Activated naive CD4-positive, alpha-beta T cell treated with anti-CD3 and anti-CD28 coated beads, Interleukin-2, amount 10 ng/mL, durations not matched to agents 7 days and 5 days (primary cell): ENCODE measurements at regions not wholly inside any gene's neighbourhood (a gene's known extent, or its start where the extent isn't known, plus 50 kb on each side); places are given as distances from the start of the nearest gene placed in this dataset.

ENCODE experiments used
- CTCF ChIA-PET: fragments of 350-600 bp; sonication (Branson Sonifier 250); formaldehyde crosslinking; loops from one replicate; lab custom pipeline; 2021; ENCODE audit warnings: antibody characterized with exemption; lab: Charles Lee
- DNase-seq: peaks from one replicate; pipeline ENCODE4 v3.0.0-alpha.2; 2020
- H3K27ac Mint-ChIP-seq: one replicate; pipeline ENCODE4 v1.8.0; 2021; ENCODE audit warnings: mild to moderate bottlenecking, moderate library complexity, mixed read lengths
- H3K27me3 Mint-ChIP-seq: one replicate; pipeline ENCODE4 v1.8.0; 2021; ENCODE audit warnings: mild to moderate bottlenecking, mixed read lengths
- H3K36me3 Mint-ChIP-seq: one replicate; pipeline ENCODE4 v1.8.0; 2021; ENCODE audit warnings: mixed read lengths
- H3K4me1 Mint-ChIP-seq: one replicate; pipeline ENCODE4 v1.8.0; 2021; ENCODE audit warnings: mixed read lengths
- H3K4me3 Mint-ChIP-seq: one replicate; pipeline ENCODE4 v1.8.0; 2021; ENCODE audit warnings: mild to moderate bottlenecking, moderate library complexity, mixed read lengths
- H3K9me3 Mint-ChIP-seq: one replicate; pipeline ENCODE4 v1.8.0; 2021; ENCODE audit warnings: mixed read lengths

GRCh38 chr21:45592208-45592619, 50.0 kb upstream of the SLC19A1 start:
- peaks cover 17% of the 10 kb centered on the region for H3K27me3 Mint-ChIP-seq
- no peaks in the 10 kb centered on the region for H3K36me3 Mint-ChIP-seq
- peak; percentile 86 for DNase-seq
- CTCF ChIA-PET: interaction anchor here (0.8 to 1.2 kb wide), 3 partner anchors 38 to 114 kb away, joined by 3 to 4 read pairs (median 3); no protein-coding TSS in a partner anchor
- peaks cover 10% of the 10 kb centered on the region for H3K9me3 Mint-ChIP-seq
- no peak overlapping the region for H3K4me3 Mint-ChIP-seq
- peaks cover 18% of the 10 kb centered on the region for H3K4me1 Mint-ChIP-seq
- H3K27ac Mint-ChIP-seq: no peak overlapping the region

- no peak for DNase-seq
- no peaks in the 10 kb centered on the region for H3K36me3 Mint-ChIP-seq
- H3K27me3 Mint-ChIP-seq: peaks cover 14% of the 10 kb centered on the region
- no peak overlapping the region for H3K27ac Mint-ChIP-seq
- peaks cover 8% of the 10 kb centered on the region for H3K9me3 Mint-ChIP-seq
- H3K4me1 Mint-ChIP-seq: peaks cover 18% of the 10 kb centered on the region
- no peak overlapping the region for H3K4me3 Mint-ChIP-seq
- CTCF ChIA-PET: interaction anchor here (0.8 to 1.2 kb wide), 3 partner anchors 38 to 114 kb away, joined by 3 to 4 read pairs (median 3); no protein-coding TSS in a partner anchor
These were observed 50.4 kb upstream of the SLC19A1 start for GRCh38 chr21:45592626-45593134.

- H3K4me3 Mint-ChIP-seq: no peak overlapping the region
- peaks cover 3% of the 10 kb centered on the region for H3K9me3 Mint-ChIP-seq
- CTCF ChIA-PET: interaction anchor here (0.8 to 1.2 kb wide), 3 partner anchors 42 to 115 kb away, joined by 3 to 4 read pairs (median 3); no protein-coding TSS in a partner anchor
- H3K27ac Mint-ChIP-seq: peak overlapping the region; percentile 73
- H3K36me3 Mint-ChIP-seq: no peaks in the 10 kb centered on the region
- peak; percentile 15 for DNase-seq
- H3K4me1 Mint-ChIP-seq: peaks cover 18% of the 10 kb centered on the region
- peaks cover 9% of the 10 kb centered on the region for H3K27me3 Mint-ChIP-seq
These were observed 50.1 kb upstream of the PCBP3 start for GRCh38 chr21:45593162-45594022.
